ENCODE measurements at regions not wholly inside any gene's neighbourhood (a gene's known extent, or its start where the extent isn't known, plus 50 kb on each side); places are given as distances from the start of the nearest gene placed in this dataset.
"Not testable (repeated sequence)": the region's sequence is repeated elsewhere in the genome, so short reads cannot be mapped to it uniquely, and the experiment has no call there.

- no peak for DNase-seq (ENCODE audit: low spot score)
Measured at GRCh38 chrX:30008031-30008430, 207.3 kb upstream of the MAGEB2 start.

GRCh38 chrX:30010471-30010870 lies 204.9 kb upstream of the MAGEB2 start:
- no peak for DNase-seq (ENCODE audit: low spot score)

GRCh38 chrX:30015440-30015839 lies 199.9 kb upstream of the MAGEB2 start:
- no peak for DNase-seq (ENCODE audit: low spot score)

GRCh38 chrX:30027636-30028035 lies 187.7 kb upstream of the MAGEB2 start:
- DNase-seq (ENCODE audit: low spot score): no peak

GRCh38 chrX:30036406-30036805 lies 179.0 kb upstream of the MAGEB2 start:
- DNase-seq (ENCODE audit: low spot score): not testable (repeated sequence)

- DNase-seq (ENCODE audit: low spot score): no peak
Measured at GRCh38 chrX:30039768-30040167, 175.6 kb upstream of the MAGEB2 start.

GRCh38 chrX:30060718-30061117 lies 154.6 kb upstream of the MAGEB2 start:
- peak; percentile 27 for DNase-seq (ENCODE audit: low spot score)

GRCh38 chrX:30065226-30065625 lies 150.1 kb upstream of the MAGEB2 start:
- no peak for DNase-seq (ENCODE audit: low spot score)

GRCh38 chrX:30067677-30068076 lies 147.7 kb upstream of the MAGEB2 start:
- DNase-seq (ENCODE audit: low spot score): no peak

GRCh38 chrX:30085571-30085970 lies 129.8 kb upstream of the MAGEB2 start:
- no peak for DNase-seq (ENCODE audit: low spot score)

GRCh38 chrX:30111431-30111830 lies 103.9 kb upstream of the MAGEB2 start:
- no peak for DNase-seq (ENCODE audit: low spot score)

GRCh38 chrX:30141966-30142365 lies 73.4 kb upstream of the MAGEB2 start:
- DNase-seq (ENCODE audit: low spot score): peak; percentile 67

GRCh38 chrX:30144221-30144620 lies 71.1 kb upstream of the MAGEB2 start:
- no peak for DNase-seq (ENCODE audit: low spot score)

- DNase-seq (ENCODE audit: low spot score): no peak
Measured at GRCh38 chrX:30144971-30145731, 70.2 kb upstream of the MAGEB2 start.

GRCh38 chrX:30147996-30148643 lies 67.2 kb upstream of the MAGEB2 start:
- no peak for DNase-seq (ENCODE audit: low spot score)

- not testable (repeated sequence) for DNase-seq (ENCODE audit: low spot score)
Measured at GRCh38 chrX:30149206-30149605, 66.2 kb upstream of the MAGEB2 start.

- DNase-seq (ENCODE audit: low spot score): peak; percentile 24
Measured at GRCh38 chrX:30150196-30150895, 65.0 kb upstream of the MAGEB2 start.

- DNase-seq (ENCODE audit: low spot score): no peak
Measured at GRCh38 chrX:30151964-30152363, 63.4 kb upstream of the MAGEB2 start.

- no peak for DNase-seq (ENCODE audit: low spot score)
Measured at GRCh38 chrX:30153175-30153880, 62.0 kb upstream of the MAGEB2 start.

- no peak for DNase-seq (ENCODE audit: low spot score)
Measured at GRCh38 chrX:30153881-30154260, 61.5 kb upstream of the MAGEB2 start.

GRCh38 chrX:30156009-30156408 lies 59.4 kb upstream of the MAGEB2 start:
- no peak for DNase-seq (ENCODE audit: low spot score)

GRCh38 chrX:30156880-30157560 lies 58.3 kb upstream of the MAGEB2 start:
- no peak for DNase-seq (ENCODE audit: low spot score)

Measured in RKO (cell line).